GM10266 (cell line): ENCODE measurements at regions not wholly inside any gene's neighbourhood (a gene's known extent, or its start where the extent isn't known, plus 50 kb on each side); places are given as distances from the start of the nearest gene placed in this dataset.

ENCODE experiments used
- DNase-seq: peaks from one replicate; pipeline ENCODE4 v3.0.0; 2012; ENCODE audit errors: extremely low spot score
- CTCF ChIP-seq: IDR thresholded peaks from 2 replicates; pipeline ENCODE4 v1.5.1; 2012; ENCODE audit warnings: mild to moderate bottlenecking, low read depth; ENCODE audit not compliant: control insufficient read depth, insufficient read depth; ENCODE audit errors: missing control alignments

GRCh38 chr13:99027661-99028425 lies 50.0 kb upstream of the DOCK9 start:
- DNase-seq, result no peak
- TF ChIP-seq CTCF, result no peak

GRCh38 chr13:99028890-99029289 lies 51.0 kb upstream of the DOCK9 start:
- no peak for DNase-seq

GRCh38 chr13:99029576-99029975 lies 51.7 kb upstream of the DOCK9 start:
- no peak for DNase-seq
- no peak for TF ChIP-seq CTCF

More at GRCh38 chr13:99028890-99029289, 51.0 kb upstream of the DOCK9 start:
- TF ChIP-seq CTCF, result peak; percentile 44

GRCh38 chr13:99030326-99030725 lies 52.5 kb upstream of the DOCK9 start:
- no peak for DNase-seq
- TF ChIP-seq CTCF, result no peak

- no peak for TF ChIP-seq CTCF
- no peak for DNase-seq
These were observed 54.0 kb upstream of the DOCK9 start for GRCh38 chr13:99031832-99032231.

- TF ChIP-seq CTCF, result peak; percentile 32
- DNase-seq, result no peak
These were observed 56.0 kb upstream of the DOCK9 start for GRCh38 chr13:99033814-99034213.

- no peak for DNase-seq
These were observed 56.6 kb upstream of the DOCK9 start for GRCh38 chr13:99034333-99035085.

More at GRCh38 chr13:99034333-99035085, 56.6 kb upstream of the DOCK9 start:
- no peak for TF ChIP-seq CTCF
